ENCODE measurements at regions not wholly inside any gene's neighbourhood (a gene's known extent, or its start where the extent isn't known, plus 50 kb on each side); places are given as distances from the start of the nearest gene placed in this dataset.

DNA sequence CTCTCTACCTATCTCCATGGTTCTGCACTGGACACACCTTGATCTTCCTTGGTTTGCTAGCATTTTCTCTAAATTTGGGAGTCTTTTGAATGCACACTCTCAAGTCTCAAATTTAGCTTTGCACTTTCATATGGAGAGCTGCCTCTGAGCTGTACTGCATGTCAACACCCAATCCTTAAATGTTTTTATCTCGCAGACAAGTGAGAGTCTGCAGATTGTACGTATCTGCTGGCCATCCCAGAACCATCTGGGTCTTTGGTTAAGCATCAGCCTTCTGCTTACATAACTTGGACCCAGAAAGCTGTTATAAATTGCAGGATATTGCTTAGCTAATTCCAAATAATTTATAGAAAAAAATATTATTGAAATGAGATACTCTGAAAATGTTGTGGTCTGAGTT lies 111.4 kb upstream of the GRAMD2B start:
- Histone ChIP-seq H3K4me1 (ENCODE audit: control insufficient read depth in 4 of 4, insufficient read depth in 4 of 4, low read length in 3 of 4) (no peaks in the 10 kb centered on the region), H3K9ac (ENCODE audit: low read depth in 1 of 2, low read length in 2 of 2) (no peak overlapping the region), H3K9me3 (ENCODE audit: control insufficient read depth in 4 of 4, low read length in 3 of 4) (peaks cover 0 to 7% (median under 1%) of the 10 kb centered on the region in 4 donors), H3K4me3 (ENCODE audit: low read depth in 1 of 3, low read length in 3 of 3) (no peak overlapping the region), H3K36me3 (ENCODE audit: control insufficient read depth in 4 of 4, insufficient read depth in 3 of 4, low read depth in 1 of 4, low read length in 3 of 4) (no peaks in the 10 kb centered on the region), H3K27ac (ENCODE audit: low read depth in 1 of 2, low read length in 2 of 2) (no peak overlapping the region), H3K27me3 (ENCODE audit: control insufficient read depth in 4 of 4, insufficient read depth in 4 of 4, low read length in 3 of 4) (no peaks in the 10 kb centered on the region)
- 85% methylated on average over 2 of the region's 2 CpGs for WGBS
- DNase-seq (ENCODE audit: low spot score): no peak
- no peak for TF ChIP-seq NR2F2 (IDR thresholded peaks at IDR 0.05)
- TF ChIP-seq HNF4G (IDR thresholded peaks at IDR 0.05): no peak
- TF ChIP-seq YY1 (IDR thresholded peaks at IDR 0.05): no peak
- no peak for TF ChIP-seq EGR1 (IDR thresholded peaks at IDR 0.05; ENCODE audit: low read depth in 2 of 2)
- TF ChIP-seq HNF4A (conservative IDR thresholded peaks at IDR 0.05): no peak
- TF ChIP-seq, protein P1, sequence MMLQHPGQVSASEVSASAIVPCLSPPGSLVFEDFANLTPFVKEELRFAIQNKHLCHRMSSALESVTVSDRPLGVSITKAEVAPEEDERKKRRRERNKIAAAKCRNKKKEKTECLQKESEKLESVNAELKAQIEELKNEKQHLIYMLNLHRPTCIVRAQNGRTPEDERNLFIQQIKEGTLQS (IDR thresholded peaks at IDR 0.05): no peak
- TF ChIP-seq, protein P2, sequence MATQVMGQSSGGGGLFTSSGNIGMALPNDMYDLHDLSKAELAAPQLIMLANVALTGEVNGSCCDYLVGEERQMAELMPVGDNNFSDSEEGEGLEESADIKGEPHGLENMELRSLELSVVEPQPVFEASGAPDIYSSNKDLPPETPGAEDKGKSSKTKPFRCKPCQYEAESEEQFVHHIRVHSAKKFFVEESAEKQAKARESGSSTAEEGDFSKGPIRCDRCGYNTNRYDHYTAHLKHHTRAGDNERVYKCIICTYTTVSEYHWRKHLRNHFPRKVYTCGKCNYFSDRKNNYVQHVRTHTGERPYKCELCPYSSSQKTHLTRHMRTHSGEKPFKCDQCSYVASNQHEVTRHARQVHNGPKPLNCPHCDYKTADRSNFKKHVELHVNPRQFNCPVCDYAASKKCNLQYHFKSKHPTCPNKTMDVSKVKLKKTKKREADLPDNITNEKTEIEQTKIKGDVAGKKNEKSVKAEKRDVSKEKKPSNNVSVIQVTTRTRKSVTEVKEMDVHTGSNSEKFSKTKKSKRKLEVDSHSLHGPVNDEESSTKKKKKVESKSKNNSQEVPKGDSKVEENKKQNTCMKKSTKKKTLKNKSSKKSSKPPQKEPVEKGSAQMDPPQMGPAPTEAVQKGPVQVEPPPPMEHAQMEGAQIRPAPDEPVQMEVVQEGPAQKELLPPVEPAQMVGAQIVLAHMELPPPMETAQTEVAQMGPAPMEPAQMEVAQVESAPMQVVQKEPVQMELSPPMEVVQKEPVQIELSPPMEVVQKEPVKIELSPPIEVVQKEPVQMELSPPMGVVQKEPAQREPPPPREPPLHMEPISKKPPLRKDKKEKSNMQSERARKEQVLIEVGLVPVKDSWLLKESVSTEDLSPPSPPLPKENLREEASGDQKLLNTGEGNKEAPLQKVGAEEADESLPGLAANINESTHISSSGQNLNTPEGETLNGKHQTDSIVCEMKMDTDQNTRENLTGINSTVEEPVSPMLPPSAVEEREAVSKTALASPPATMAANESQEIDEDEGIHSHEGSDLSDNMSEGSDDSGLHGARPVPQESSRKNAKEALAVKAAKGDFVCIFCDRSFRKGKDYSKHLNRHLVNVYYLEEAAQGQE (IDR thresholded peaks at IDR 0.05): no peak
- TF ChIP-seq TAF1 (conservative IDR thresholded peaks at IDR 0.05): no peak
- TF ChIP-seq GABPA (IDR thresholded peaks at IDR 0.05 in 1 of 2, conservative IDR thresholded peaks at IDR 0.05 in 1 of 2): no peak
- no peak for TF ChIP-seq SP1 (IDR thresholded peaks at IDR 0.05)
- TF ChIP-seq JUND (IDR thresholded peaks at IDR 0.05): no peak
- TF ChIP-seq FOXA2 (IDR thresholded peaks at IDR 0.05): no peak
- TF ChIP-seq FOXA1 (IDR thresholded peaks at IDR 0.05): no peak
- TF ChIP-seq, protein P3, sequence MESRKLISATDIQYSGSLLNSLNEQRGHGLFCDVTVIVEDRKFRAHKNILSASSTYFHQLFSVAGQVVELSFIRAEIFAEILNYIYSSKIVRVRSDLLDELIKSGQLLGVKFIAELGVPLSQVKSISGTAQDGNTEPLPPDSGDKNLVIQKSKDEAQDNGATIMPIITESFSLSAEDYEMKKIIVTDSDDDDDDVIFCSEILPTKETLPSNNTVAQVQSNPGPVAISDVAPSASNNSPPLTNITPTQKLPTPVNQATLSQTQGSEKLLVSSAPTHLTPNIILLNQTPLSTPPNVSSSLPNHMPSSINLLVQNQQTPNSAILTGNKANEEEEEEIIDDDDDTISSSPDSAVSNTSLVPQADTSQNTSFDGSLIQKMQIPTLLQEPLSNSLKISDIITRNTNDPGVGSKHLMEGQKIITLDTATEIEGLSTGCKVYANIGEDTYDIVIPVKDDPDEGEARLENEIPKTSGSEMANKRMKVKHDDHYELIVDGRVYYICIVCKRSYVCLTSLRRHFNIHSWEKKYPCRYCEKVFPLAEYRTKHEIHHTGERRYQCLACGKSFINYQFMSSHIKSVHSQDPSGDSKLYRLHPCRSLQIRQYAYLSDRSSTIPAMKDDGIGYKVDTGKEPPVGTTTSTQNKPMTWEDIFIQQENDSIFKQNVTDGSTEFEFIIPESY (IDR thresholded peaks at IDR 0.05): no peak
- TF ChIP-seq, protein P4, sequence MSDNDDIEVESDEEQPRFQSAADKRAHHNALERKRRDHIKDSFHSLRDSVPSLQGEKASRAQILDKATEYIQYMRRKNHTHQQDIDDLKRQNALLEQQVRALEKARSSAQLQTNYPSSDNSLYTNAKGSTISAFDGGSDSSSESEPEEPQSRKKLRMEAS (IDR thresholded peaks at IDR 0.05): no peak
- TF ChIP-seq, protein P5, sequence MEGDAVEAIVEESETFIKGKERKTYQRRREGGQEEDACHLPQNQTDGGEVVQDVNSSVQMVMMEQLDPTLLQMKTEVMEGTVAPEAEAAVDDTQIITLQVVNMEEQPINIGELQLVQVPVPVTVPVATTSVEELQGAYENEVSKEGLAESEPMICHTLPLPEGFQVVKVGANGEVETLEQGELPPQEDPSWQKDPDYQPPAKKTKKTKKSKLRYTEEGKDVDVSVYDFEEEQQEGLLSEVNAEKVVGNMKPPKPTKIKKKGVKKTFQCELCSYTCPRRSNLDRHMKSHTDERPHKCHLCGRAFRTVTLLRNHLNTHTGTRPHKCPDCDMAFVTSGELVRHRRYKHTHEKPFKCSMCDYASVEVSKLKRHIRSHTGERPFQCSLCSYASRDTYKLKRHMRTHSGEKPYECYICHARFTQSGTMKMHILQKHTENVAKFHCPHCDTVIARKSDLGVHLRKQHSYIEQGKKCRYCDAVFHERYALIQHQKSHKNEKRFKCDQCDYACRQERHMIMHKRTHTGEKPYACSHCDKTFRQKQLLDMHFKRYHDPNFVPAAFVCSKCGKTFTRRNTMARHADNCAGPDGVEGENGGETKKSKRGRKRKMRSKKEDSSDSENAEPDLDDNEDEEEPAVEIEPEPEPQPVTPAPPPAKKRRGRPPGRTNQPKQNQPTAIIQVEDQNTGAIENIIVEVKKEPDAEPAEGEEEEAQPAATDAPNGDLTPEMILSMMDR (IDR thresholded peaks at IDR 0.05; ENCODE audit: low read depth, low read length, missing input control): no peak
- TF ChIP-seq RXRA (IDR thresholded peaks at IDR 0.05): no peak

DNA sequence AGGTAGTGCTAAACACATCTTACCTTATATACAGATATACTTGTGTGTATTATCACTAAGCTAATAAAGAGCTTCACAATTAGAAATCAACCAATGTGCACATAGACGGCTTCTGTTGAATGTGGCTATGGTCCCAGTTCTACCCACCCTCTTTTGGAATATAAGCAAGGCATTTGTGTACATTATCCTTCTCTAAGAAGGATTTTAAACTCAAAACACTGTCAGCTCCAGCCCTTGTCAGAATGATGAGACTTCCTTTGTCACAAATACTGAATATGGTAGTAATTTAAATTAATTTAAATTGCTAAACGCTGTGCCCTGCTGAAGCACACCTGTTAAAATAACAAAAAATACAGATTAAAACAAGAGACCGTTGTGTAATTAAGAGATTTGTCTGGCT lies 107.9 kb upstream of the GRAMD2B start:
- DNase-seq (ENCODE audit: low spot score): no peak
- Histone ChIP-seq H3K27ac (ENCODE audit: low read depth in 1 of 2, low read length in 2 of 2) (no peak overlapping the region), H3K9ac (ENCODE audit: low read depth in 1 of 2, low read length in 2 of 2) (no peak overlapping the region), H3K4me1 (ENCODE audit: control insufficient read depth in 4 of 4, insufficient read depth in 4 of 4, low read length in 3 of 4) (no peaks in the 10 kb centered on the region), H3K9me3 (ENCODE audit: control insufficient read depth in 4 of 4, low read length in 3 of 4) (peaks cover 0 to 6% (median 0%) of the 10 kb centered on the region in 4 donors), H3K27me3 (ENCODE audit: control insufficient read depth in 4 of 4, insufficient read depth in 4 of 4, low read length in 3 of 4) (no peaks in the 10 kb centered on the region), H3K4me3 (ENCODE audit: low read depth in 1 of 3, low read length in 3 of 3) (no peak overlapping the region), H3K36me3 (ENCODE audit: control insufficient read depth in 4 of 4, insufficient read depth in 3 of 4, low read depth in 1 of 4, low read length in 3 of 4) (no peaks in the 10 kb centered on the region)
- TF ChIP-seq SP1 (IDR thresholded peaks at IDR 0.05) (no peak), JUND (IDR thresholded peaks at IDR 0.05) (no peak)
- 84% methylated on average over 3 of the region's 3 CpGs for WGBS

All from liver (tissue), 8 donors.